HG02870 (cell line): ENCODE measurements at regions not wholly inside any gene's neighbourhood (a gene's known extent, or its start where the extent isn't known, plus 50 kb on each side); places are given as distances from the start of the nearest gene placed in this dataset.
"Not testable (repeated sequence)": the region's sequence is repeated elsewhere in the genome, so short reads cannot be mapped to it uniquely, and the experiment has no call there.

Experiments used
- ATAC-seq: cut with Tn5 transposase; IDR thresholded peaks from one replicate; pipeline ENCODE4 v1.9.1; 2021; ENCODE audit warnings: mild to moderate bottlenecking, moderate library complexity; ENCODE audit not compliant: unreplicated experiment

DNA sequence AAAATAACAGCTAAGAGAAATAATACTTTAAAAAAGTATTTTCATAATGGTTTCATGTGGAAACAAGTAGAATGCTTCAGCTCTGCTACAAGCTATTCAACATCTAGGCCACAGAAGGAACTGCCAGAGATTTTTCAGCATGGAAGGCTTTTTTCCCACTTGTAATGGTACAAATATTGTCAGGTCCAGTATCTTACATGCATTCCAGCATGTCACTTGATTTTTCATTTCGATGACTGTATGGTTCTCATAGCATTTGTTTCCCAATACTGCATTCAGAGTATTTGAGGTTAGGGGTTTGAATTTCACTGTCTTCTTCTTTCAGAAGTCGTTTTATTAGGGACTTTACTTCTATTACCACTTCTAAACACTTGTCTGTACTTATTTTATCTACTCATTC lies 1701.5 kb upstream of the FLRT2 start:
- no peak for ATAC-seq

DNA sequence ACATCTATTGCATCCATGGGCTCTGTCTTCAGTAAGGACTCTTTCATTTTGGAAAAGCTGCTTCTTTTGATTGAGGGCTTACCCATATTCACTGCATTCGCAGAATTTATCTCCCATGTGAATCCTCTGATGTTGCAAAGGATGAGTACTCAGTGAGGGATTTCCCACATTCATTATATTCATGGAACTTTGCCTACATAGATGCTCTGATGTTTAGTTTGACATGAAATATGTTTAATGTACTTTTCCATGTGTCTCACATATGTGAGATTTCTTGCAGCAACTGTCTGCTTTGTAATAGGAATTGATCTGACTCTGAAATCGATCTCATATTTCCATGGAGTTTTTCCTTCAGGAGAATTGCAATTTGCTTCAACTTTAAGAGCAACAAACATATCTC lies 1699.6 kb upstream of the FLRT2 start:
- no peak for ATAC-seq

DNA sequence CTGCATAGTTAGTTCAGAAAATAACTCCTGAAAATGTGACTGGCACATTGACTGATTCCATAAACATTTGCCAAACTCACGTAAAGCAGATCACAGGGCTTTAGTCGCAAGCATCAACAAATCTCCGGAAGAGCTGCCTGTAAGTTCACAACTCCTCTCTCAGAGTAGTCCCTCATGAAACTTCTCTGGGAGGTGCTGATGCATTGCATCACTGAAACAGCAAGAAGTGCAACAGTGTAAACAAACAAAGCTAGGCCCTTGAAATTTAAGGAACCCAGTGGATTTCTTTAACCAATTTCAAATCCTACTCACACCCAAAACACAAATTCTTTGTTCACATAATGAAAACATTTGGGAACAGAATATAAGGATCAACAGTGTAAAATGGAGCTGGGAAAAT lies 1691.7 kb upstream of the FLRT2 start:
- ATAC-seq: no peak

DNA sequence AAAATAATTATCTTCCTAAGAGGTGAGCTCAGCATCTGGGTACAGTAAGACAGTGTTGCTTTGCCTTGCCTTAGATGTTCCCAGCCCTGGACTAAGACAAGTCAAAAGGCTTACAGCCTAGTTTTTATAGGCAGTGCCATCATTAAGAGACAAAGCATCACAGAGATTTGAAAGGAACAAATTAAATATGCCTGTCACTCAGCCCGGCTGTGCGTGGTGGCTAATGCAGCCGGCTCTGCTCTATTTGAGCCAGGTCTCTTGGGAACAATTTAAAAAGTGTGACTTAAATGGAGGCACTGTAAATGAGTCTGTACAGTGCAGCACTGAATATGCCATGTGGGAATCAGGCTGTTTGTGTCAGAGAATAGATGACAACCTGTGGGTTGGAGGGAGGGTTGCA lies 1687.4 kb upstream of the FLRT2 start:
- ATAC-seq: no peak

DNA sequence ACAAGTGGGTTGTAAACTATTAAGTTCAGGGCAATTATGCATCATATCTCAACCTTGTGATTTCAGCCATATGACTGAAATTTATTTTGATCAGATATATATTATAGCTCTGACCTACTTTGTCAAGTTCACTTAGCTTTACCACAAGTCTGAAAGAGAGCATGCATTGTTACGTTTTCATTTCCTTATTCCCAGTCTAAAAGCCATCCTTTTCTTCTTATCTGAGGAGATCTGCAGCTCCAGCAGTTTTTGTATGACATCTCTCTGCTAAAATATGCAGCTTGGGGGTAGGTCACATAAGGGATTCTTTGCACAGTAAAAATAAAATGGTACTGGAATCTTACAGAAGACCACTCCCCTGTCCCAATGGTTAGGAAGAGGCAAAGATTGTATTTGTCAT lies 1682.8 kb upstream of the FLRT2 start:
- no peak for ATAC-seq

DNA sequence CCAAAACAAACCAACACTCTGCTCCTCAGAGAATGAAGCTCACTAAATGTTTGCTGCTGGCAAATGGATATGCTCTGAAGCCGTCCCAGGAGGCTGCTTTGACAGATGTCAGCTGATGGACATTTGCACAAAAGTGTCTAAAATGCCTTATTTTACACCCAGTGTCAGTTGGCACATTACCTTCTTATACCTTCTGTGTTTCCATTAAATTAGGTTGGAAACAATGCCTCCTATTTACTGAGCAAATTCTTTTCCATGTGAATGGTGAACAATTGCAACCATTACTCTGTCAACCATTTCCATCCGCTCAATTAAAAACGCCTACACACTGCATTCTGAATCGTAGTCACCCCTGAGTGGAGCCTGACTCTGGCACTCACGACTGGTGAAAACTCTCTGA lies 1679.9 kb upstream of the FLRT2 start:
- no peak for ATAC-seq

DNA sequence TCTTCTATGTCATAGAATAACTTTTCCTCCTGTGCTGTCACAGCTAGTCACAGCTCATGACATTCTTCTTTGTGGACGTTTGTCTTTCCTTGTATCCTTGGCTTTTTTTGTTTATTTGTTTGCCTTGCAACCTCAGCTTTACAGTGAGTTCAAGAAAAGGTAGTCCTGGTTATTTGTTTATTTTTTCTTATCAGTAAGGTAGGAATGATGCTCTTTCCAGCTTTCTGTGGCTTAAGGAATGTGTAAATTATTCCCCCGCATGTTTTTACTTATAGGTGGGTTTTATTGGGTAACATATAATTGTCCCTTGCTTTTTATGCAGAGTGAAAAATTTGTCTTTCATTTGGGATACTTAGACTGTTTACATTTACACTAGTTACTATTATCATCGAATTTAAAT lies 1673.6 kb upstream of the FLRT2 start:
- ATAC-seq: no peak

DNA sequence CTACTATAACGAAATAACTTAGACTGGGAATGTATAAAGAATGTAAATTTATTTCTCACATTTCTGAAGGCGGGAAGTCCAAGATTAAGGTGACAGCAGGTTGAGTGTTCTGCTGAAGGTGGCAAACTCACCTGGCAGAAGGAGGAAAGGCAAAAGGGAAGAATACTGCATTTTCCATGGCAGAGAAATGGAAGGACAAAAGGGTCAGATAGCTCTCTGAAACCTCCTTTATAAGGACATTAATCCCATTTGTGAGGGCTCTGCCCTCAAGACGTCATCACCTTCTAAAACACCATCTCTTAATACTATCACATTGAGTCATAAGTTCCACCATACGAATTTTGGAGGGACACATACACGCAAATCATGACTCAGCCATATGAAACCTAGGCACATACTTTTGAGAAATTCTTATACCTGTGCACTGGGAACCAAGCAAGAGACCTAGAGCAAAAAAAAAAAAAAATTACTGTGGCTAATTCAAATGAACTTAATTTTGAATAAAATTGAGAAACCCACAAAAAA lies 1669.3 kb upstream of the FLRT2 start:
- ATAC-seq: no peak

DNA sequence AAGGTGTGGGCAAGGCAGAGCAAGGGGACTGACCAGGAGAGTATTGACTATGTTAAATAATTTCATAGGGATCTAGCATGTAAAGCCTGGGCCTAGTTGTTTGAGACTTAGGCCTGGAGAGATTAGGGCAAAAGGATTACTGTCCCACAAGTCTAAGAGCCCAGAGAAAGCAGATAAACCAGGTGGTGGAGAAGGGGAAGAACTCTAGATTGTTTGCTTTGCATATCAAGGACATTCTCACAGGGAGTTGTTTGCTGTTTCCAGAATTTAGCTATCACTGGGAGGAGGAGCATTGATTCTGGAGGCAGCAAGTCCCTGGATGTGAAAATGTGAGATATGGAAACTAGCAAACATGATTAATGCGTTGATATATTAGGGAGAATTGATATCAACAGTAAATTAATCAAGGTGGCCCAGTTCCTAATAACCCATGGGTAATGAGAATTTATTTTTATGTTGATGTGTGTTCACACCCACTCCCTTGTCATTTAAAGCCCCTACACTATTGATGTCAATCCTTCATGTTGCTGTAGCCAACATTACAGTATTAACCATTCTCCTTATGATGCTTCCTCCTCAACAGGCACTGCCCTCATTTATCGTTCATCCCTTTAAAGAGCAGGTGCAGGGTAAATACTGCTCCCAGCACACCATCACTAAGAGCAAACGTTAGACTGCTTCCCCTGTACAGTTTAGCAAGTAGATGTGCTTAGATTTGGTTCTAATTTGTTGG lies 1666.7 kb upstream of the FLRT2 start:
- ATAC-seq: no peak

DNA sequence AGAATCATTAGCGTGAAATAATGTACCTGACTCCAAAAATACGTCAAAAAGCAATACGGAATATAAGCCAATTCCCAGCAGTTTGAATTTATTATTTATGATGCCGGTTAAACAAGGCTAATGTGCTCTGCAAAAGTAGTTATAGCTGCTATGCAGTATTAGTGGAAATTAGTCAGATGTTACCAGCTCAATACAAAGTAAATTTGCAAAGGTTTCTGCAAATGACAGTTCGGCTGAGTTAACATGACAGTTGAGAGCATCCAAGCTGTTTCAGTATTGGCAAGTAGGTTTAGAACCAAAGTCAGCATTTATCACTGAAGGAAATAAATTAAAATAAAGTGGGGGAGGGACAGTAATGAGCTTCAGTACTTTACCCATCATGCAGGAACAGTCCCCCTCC lies 1665.8 kb upstream of the FLRT2 start:
- ATAC-seq: no peak

DNA sequence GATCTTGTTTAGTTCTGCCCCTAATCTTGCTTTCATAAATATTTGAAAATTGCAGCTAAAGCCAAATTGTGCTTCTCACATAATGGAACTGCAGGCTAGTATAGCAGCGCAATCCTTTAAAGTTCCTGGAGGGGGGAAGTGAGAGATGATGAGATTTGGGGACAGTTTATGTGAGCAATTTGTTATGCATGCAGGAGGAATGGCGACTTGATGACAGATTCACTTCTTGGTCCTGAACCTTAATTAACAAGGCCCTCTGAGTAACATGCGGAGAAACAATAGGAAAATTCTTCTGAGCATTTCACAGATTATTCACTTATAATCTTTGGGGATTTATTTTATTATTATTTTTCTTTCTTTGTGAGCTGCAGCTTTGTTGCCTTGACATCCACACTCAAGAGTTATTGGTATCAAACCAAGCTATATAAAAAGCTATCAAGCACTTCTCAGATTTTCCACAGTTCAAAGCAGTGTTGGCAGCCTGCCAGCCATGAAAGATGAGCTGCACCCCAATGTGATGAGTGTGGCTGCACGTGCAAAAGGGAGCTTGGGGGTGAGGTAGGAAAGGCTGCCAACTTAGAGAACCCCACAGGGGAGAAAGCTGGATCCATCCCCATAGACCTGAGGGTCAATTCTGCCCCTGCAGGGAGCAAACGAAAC lies 1662.2 kb upstream of the FLRT2 start:
- ATAC-seq: no peak

DNA sequence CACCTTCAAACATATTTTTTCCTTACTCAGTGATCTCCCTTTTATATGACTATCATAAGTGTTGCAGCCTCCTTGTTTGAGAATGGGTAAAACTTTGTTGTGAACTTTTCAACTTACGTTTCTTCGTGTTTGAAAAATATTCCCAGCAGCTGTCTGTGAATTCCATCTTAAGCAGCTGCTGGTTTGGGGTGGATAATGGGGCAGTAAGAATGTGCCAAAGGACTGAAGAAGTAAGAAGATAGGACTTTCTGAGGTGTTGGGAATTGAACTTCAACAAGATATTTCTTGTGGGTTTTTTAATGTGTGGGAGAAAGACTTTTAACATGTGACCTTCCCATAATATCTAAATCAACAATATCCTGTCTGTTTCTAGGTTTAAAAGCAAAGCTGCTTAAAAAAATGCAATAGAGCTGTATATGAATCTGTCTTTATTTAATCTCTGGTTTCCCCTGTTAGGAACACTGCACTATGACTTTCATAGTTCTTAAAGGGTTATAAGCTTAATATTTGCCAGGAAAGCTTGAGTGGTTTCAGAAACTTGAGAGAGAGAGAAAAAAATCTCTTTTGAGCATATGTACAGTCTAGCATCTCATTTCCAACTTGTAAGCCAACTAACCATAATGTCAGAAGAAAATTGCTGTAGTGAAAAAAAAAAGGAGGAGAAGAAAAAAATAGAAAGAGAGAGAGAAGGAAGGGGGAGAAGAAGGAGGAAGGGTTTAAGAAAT lies 1659.2 kb upstream of the FLRT2 start:
- ATAC-seq: no peak

DNA sequence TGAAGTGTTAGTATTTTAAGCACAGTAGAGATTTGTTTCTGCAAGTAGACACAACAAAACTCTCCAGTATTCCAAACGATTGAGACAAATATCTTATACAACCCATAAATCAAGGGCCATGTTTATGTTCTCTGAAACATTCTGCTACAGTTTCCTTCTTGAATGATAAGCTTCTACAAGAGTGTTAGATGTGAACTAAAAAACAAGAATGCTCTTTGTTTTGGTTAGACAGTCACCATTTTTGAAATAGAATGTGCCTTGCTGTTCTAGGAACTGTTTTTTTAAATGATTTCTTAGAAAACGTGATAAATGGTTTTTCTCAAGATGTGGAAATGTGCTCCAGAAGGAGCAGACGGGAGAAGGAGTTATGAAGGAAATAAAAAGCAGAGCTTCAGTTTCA lies 1656.3 kb upstream of the FLRT2 start:
- ATAC-seq: no peak

DNA sequence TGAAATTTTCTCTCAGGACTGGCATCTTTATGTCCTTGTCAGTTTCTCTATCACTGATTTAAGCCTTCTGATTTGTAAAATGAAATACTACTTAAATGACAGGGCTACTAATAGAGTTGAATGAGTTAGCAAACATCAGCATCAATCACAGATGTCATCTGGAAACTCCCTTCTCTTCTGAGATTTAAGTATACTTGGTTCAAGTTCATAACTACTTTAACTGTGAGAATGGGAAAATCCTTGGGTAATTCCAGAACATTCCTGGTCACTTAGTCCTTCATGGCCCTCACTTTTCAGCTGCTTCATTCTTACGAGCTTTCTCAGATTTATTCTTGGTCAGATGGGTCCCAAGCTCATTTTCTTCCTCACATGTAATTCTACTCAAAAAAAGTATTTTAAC lies 1655.3 kb upstream of the FLRT2 start:
- ATAC-seq: no peak

DNA sequence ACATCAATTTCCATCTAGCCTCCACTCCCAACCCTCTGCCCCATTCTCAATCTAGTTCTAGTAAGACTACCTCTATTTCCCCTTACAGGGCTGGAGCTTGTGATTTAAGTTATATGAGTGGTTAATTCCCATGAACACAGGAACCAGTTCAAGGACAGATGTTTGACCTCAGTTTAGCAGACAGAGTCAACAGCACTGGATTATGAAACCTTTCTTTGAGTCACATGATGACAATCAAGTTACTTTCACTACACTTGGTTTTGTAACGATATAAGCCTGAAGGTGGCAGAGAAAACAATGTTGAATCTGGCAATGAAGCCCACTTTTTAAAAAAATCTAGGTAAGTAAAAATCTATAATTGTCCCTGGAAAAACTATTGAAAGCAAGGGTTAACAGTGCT lies 1646.2 kb upstream of the FLRT2 start:
- ATAC-seq: no peak

DNA sequence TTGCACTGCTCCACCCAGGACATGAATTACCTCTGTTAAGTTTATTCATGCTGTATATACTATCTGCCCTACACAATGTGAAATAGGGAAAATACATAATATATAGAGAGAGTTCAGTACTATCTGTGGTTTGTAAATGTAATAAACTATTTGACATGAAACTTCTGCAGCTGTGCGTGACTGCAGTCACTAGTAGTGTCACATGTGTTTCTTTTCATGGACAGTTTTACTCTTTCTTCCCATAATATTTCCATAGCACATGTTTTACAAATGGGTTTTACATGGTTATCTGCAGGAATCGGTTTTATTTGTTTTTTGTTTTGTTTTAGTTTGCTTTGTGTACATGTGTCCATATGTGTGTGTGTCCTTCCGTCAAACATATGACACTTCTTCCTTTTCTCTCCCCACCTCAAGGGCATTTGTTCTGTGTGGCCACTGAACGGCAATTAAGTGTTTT lies 1644.1 kb upstream of the FLRT2 start:
- ATAC-seq: no peak

DNA sequence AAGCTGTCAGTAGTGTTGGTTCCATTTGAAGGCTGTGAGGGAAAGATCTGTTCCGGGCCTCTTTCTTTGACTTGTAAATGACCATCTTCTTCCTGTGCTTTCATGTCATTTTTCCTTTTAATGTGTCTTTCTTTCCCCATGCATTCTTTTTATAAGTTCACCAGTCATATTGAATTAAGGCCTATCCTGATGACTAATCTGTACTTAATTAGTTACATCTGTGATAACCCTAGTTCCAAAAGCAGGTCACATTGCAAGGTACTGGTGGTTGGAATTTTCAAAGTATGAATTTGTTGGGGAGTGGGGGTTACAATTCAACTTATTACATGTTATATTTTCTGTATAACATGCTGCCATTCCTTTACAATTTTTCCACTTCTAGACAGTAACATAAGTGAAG lies 1642.1 kb upstream of the FLRT2 start:
- ATAC-seq: no peak

DNA sequence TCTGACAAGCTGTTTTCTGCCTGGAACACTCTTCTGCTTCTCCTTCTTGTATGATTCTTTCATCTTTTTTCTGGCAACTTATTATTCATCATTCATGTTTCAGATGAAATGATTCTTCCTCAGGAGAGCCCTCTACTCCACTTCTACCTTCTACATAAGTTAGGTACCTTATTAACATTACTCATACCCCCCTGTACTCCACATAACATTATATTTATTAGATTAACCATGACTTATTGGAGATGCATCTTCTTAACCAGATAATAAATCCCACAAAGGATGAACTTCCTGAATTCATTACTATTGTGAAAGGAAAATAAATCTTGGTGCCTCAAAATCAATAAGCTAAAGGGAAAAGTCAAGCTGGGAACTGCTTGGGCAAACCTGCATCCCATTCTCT lies 1636.5 kb upstream of the FLRT2 start:
- ATAC-seq: no peak

DNA sequence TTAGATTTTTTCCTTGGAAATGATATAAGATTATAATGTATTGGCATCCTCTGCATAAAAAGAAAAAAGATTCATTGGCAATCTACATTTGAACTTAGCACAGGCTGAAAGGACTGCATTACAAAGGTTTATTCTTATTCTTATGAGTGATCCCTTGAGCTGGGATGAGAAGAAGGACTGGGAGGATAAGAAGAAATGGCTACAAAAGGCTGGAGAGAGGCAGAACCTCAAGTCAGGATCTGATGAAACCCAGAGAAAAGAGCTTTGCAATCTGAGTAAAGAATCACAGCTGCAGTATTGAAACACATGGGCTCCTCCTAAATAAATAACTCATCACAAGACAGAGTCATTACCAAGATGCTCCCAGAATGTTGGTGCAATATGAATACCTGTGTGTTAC lies 1635.4 kb upstream of the FLRT2 start:
- no peak for ATAC-seq

DNA sequence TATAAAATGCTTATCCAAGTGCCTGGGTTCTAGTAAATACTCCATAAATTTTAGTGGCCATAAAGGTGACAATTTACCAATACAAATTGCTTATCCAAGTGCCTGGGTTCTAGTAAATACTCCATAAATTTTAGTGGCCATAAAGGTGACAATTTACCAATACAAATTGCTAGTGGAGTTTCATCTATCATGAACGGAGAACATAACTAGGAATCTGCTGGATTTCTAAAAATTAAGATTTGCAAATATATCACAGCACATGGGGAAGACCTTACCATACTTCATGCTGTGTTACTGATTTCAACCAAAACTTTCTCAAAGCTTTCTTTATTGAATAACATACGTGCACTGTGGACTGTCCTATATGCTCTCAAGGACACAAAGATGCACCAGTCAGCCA lies 1631.4 kb upstream of the FLRT2 start:
- not testable (repeated sequence) for ATAC-seq

DNA sequence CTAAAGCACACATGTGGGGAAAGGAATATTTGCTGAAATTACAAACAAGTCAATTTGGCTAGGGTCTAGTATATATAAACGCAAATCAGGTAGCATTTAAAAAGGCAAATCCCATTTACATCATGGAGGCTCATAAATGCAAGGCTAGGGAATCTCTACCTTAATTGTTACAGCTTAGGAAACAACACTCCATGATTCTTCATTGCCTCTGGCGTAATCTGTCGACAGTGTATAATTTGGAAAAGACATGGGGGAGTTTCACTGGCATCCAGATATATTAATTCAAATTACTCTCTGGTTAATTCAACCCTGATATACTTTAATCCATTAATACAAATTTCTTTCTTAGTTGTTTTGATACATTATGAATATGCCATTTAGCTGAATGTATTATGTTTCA lies 1630.2 kb upstream of the FLRT2 start:
- ATAC-seq: no peak

DNA sequence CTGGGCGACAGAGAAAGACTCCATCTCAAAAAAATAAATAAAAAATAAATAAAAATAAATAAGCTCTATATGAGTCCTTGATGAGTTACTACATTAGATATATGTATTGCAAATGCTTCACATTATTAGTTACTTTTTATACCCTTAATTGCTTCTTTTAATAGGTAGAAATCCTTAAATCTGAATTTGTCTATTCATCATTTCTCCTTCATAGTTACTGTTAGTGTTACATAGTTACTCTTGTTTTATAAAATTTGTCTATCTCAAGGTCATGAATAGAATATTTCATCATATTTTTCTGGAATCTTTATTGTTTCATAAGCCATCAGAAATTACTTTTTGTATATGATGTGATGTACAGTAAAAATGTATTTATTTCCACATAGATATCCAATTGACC lies 1624.8 kb upstream of the FLRT2 start:
- ATAC-seq: no peak
